ENCODE measurements at regions not wholly inside any gene's neighbourhood (a gene's known extent, or its start where the extent isn't known, plus 50 kb on each side); places are given as distances from the start of the nearest gene placed in this dataset.

GRCh38 chr11:56808326-56808725, 59.8 kb upstream of the OR9G4 start:
- ATAC-seq = no peak
- intact Hi-C loops (cut with DNase I) = no loop called here
- DNase-seq = no peak

- intact Hi-C loops (cut with DNase I) = no loop called here
- no peak for DNase-seq
- ATAC-seq = no peak
Measured at GRCh38 chr11:56799691-56800210, 51.3 kb upstream of the OR9G4 start.
